ENCODE measurements at regions not wholly inside any gene's neighbourhood (a gene's known extent, or its start where the extent isn't known, plus 50 kb on each side); places are given as distances from the start of the nearest gene placed in this dataset.

GRCh38 chr1:175841738-175842187 lies 98.4 kb upstream of the TNR start:
- no peak overlapping the region for H3K27ac ChIP-seq (ENCODE audit: low read depth in 1 of 2, low read length in 1 of 2)
- no peaks in the 10 kb centered on the region for H3K36me3 ChIP-seq (ENCODE audit: control insufficient read depth in 2 of 2, insufficient read depth in 2 of 2, low read length in 1 of 2)
- no peaks in the 10 kb centered on the region for H3K27me3 ChIP-seq (ENCODE audit: control insufficient read depth in 2 of 2, insufficient read depth in 1 of 2, low read length in 1 of 2)
- H3K4me3 ChIP-seq (ENCODE audit: low read length in 2 of 2) = no peak overlapping the region
- no peaks in the 10 kb centered on the region for H3K4me1 ChIP-seq (ENCODE audit: control insufficient read depth in 2 of 2, insufficient read depth in 2 of 2, low read length in 2 of 2)
- no peak for DNase-seq (ENCODE audit: low read depth in 6 of 9, low spot score in 9 of 9)
- 95% methylated on average over 5 of the region's 5 CpGs for WGBS
- H3K9me3 ChIP-seq (ENCODE audit: control insufficient read depth in 2 of 2, insufficient read depth in 1 of 2, low read length in 1 of 2) = no peaks in the 10 kb centered on the region

- 67% methylated on average over 5 of the region's 5 CpGs for WGBS
- Histone ChIP-seq H3K4me3 (ENCODE audit: low read length in 2 of 2) (no peak overlapping the region), H3K36me3 (ENCODE audit: control insufficient read depth in 2 of 2, insufficient read depth in 2 of 2, low read length in 1 of 2) (no peaks in the 10 kb centered on the region), H3K27me3 (ENCODE audit: control insufficient read depth in 2 of 2, insufficient read depth in 1 of 2, low read length in 1 of 2) (no peaks in the 10 kb centered on the region), H3K9me3 (ENCODE audit: control insufficient read depth in 2 of 2, insufficient read depth in 1 of 2, low read length in 1 of 2) (no peaks in the 10 kb centered on the region), H3K4me1 (ENCODE audit: control insufficient read depth in 2 of 2, insufficient read depth in 2 of 2, low read length in 2 of 2) (no peaks in the 10 kb centered on the region), H3K27ac (ENCODE audit: low read depth in 1 of 2, low read length in 1 of 2) (no peak overlapping the region)
- no peak for DNase-seq (ENCODE audit: low read depth in 6 of 9, low spot score in 9 of 9)
Observed at GRCh38 chr1:175840787-175841186, 97.4 kb upstream of the TNR start.

GRCh38 chr1:175839779-175840669 lies 96.6 kb upstream of the TNR start:
- no peak overlapping the region for H3K4me3 ChIP-seq (ENCODE audit: low read length in 2 of 2)

GRCh38 chr1:175834597-175834996 lies 91.2 kb upstream of the TNR start:
- 93% methylated on average over 1 of the region's 1 CpG for WGBS
- no peaks in the 10 kb centered on the region for H3K9me3 ChIP-seq (ENCODE audit: control insufficient read depth in 2 of 2, insufficient read depth in 1 of 2, low read length in 1 of 2)

More at GRCh38 chr1:175839779-175840669, 96.6 kb upstream of the TNR start:
- Histone ChIP-seq H3K4me1 (ENCODE audit: control insufficient read depth in 2 of 2, insufficient read depth in 2 of 2, low read length in 2 of 2) (no peaks in the 10 kb centered on the region), H3K9me3 (ENCODE audit: control insufficient read depth in 2 of 2, insufficient read depth in 1 of 2, low read length in 1 of 2) (no peaks in the 10 kb centered on the region), H3K36me3 (ENCODE audit: control insufficient read depth in 2 of 2, insufficient read depth in 2 of 2, low read length in 1 of 2) (no peaks in the 10 kb centered on the region), H3K27me3 (ENCODE audit: control insufficient read depth in 2 of 2, insufficient read depth in 1 of 2, low read length in 1 of 2) (no peaks in the 10 kb centered on the region), H3K27ac (ENCODE audit: low read depth in 1 of 2, low read length in 1 of 2) (no peak overlapping the region)
- 64% methylated on average over 9 of the region's 9 CpGs for WGBS
- DNase-seq (ENCODE audit: low read depth in 6 of 9, low spot score in 9 of 9) = no peak

GRCh38 chr1:175833951-175834350 lies 90.6 kb upstream of the TNR start:
- no peak for DNase-seq (ENCODE audit: low read depth in 6 of 9, low spot score in 9 of 9)

More at GRCh38 chr1:175834597-175834996, 91.2 kb upstream of the TNR start:
- no peak overlapping the region for H3K4me3 ChIP-seq (ENCODE audit: low read length in 2 of 2)
- no peak for DNase-seq (ENCODE audit: low read depth in 6 of 9, low spot score in 9 of 9)
- no peaks in the 10 kb centered on the region for H3K4me1 ChIP-seq (ENCODE audit: control insufficient read depth in 2 of 2, insufficient read depth in 2 of 2, low read length in 2 of 2)
- no peaks in the 10 kb centered on the region for H3K36me3 ChIP-seq (ENCODE audit: control insufficient read depth in 2 of 2, insufficient read depth in 2 of 2, low read length in 1 of 2)
- no peaks in the 10 kb centered on the region for H3K27me3 ChIP-seq (ENCODE audit: control insufficient read depth in 2 of 2, insufficient read depth in 1 of 2, low read length in 1 of 2)
- no peak overlapping the region for H3K27ac ChIP-seq (ENCODE audit: low read depth in 1 of 2, low read length in 1 of 2)

GRCh38 chr1:175833502-175833901 lies 90.1 kb upstream of the TNR start:
- Histone ChIP-seq H3K27me3 (ENCODE audit: control insufficient read depth in 2 of 2, insufficient read depth in 1 of 2, low read length in 1 of 2) (no peaks in the 10 kb centered on the region), H3K4me1 (ENCODE audit: control insufficient read depth in 2 of 2, insufficient read depth in 2 of 2, low read length in 2 of 2) (no peaks in the 10 kb centered on the region), H3K36me3 (ENCODE audit: control insufficient read depth in 2 of 2, insufficient read depth in 2 of 2, low read length in 1 of 2) (no peaks in the 10 kb centered on the region), H3K27ac (ENCODE audit: low read depth in 1 of 2, low read length in 1 of 2) (no peak overlapping the region), H3K9me3 (ENCODE audit: control insufficient read depth in 2 of 2, insufficient read depth in 1 of 2, low read length in 1 of 2) (no peaks in the 10 kb centered on the region), H3K4me3 (ENCODE audit: low read length in 2 of 2) (no peak overlapping the region)
- WGBS = 16% methylated on average over 2 of the region's 2 CpGs
- no peak for DNase-seq (ENCODE audit: low read depth in 6 of 9, low spot score in 9 of 9)

More at GRCh38 chr1:175833951-175834350, 90.6 kb upstream of the TNR start:
- no peak overlapping the region for H3K4me3 ChIP-seq (ENCODE audit: low read length in 2 of 2)
- WGBS = 89% methylated on average over 3 of the region's 3 CpGs
- H3K36me3 ChIP-seq (ENCODE audit: control insufficient read depth in 2 of 2, insufficient read depth in 2 of 2, low read length in 1 of 2) = no peaks in the 10 kb centered on the region
- H3K27ac ChIP-seq (ENCODE audit: low read depth in 1 of 2, low read length in 1 of 2) = no peak overlapping the region
- no peaks in the 10 kb centered on the region for H3K9me3 ChIP-seq (ENCODE audit: control insufficient read depth in 2 of 2, insufficient read depth in 1 of 2, low read length in 1 of 2)
- H3K4me1 ChIP-seq (ENCODE audit: control insufficient read depth in 2 of 2, insufficient read depth in 2 of 2, low read length in 2 of 2) = no peaks in the 10 kb centered on the region
- no peaks in the 10 kb centered on the region for H3K27me3 ChIP-seq (ENCODE audit: control insufficient read depth in 2 of 2, insufficient read depth in 1 of 2, low read length in 1 of 2)

- H3K27me3 ChIP-seq (ENCODE audit: control insufficient read depth in 2 of 2, insufficient read depth in 1 of 2, low read length in 1 of 2) = no peaks in the 10 kb centered on the region
Observed at GRCh38 chr1:175830500-175830899, 87.1 kb upstream of the TNR start.

GRCh38 chr1:175829845-175830244 lies 86.5 kb upstream of the TNR start:
- no peaks in the 10 kb centered on the region for H3K36me3 ChIP-seq (ENCODE audit: control insufficient read depth in 2 of 2, insufficient read depth in 2 of 2, low read length in 1 of 2)
- WGBS = 98% methylated on average over 1 of the region's 1 CpG
- H3K4me1 ChIP-seq (ENCODE audit: control insufficient read depth in 2 of 2, insufficient read depth in 2 of 2, low read length in 2 of 2) = no peaks in the 10 kb centered on the region
- no peaks in the 10 kb centered on the region for H3K9me3 ChIP-seq (ENCODE audit: control insufficient read depth in 2 of 2, insufficient read depth in 1 of 2, low read length in 1 of 2)
- no peak overlapping the region for H3K27ac ChIP-seq (ENCODE audit: low read depth in 1 of 2, low read length in 1 of 2)
- no peak overlapping the region for H3K4me3 ChIP-seq (ENCODE audit: low read length in 2 of 2)
- H3K27me3 ChIP-seq (ENCODE audit: control insufficient read depth in 2 of 2, insufficient read depth in 1 of 2, low read length in 1 of 2) = no peaks in the 10 kb centered on the region
- no peak for DNase-seq (ENCODE audit: low read depth in 6 of 9, low spot score in 9 of 9)

More at GRCh38 chr1:175830500-175830899, 87.1 kb upstream of the TNR start:
- Histone ChIP-seq H3K27ac (ENCODE audit: low read depth in 1 of 2, low read length in 1 of 2) (no peak overlapping the region), H3K9me3 (ENCODE audit: control insufficient read depth in 2 of 2, insufficient read depth in 1 of 2, low read length in 1 of 2) (no peaks in the 10 kb centered on the region), H3K36me3 (ENCODE audit: control insufficient read depth in 2 of 2, insufficient read depth in 2 of 2, low read length in 1 of 2) (no peaks in the 10 kb centered on the region), H3K4me1 (ENCODE audit: control insufficient read depth in 2 of 2, insufficient read depth in 2 of 2, low read length in 2 of 2) (no peaks in the 10 kb centered on the region), H3K4me3 (ENCODE audit: low read length in 2 of 2) (no peak overlapping the region)
- DNase-seq (ENCODE audit: low read depth in 6 of 9, low spot score in 9 of 9) = no peak

GRCh38 chr1:175826705-175827104 lies 83.3 kb upstream of the TNR start:
- H3K36me3 ChIP-seq (ENCODE audit: control insufficient read depth in 2 of 2, insufficient read depth in 2 of 2, low read length in 1 of 2) = no peaks in the 10 kb centered on the region
- H3K4me3 ChIP-seq (ENCODE audit: low read length in 2 of 2) = no peak overlapping the region
- DNase-seq (ENCODE audit: low read depth in 6 of 9, low spot score in 9 of 9) = no peak
- no peaks in the 10 kb centered on the region for H3K4me1 ChIP-seq (ENCODE audit: control insufficient read depth in 2 of 2, insufficient read depth in 2 of 2, low read length in 2 of 2)
- no peaks in the 10 kb centered on the region for H3K27me3 ChIP-seq (ENCODE audit: control insufficient read depth in 2 of 2, insufficient read depth in 1 of 2, low read length in 1 of 2)
- WGBS = 64% methylated on average over 2 of the region's 2 CpGs
- no peak overlapping the region for H3K27ac ChIP-seq (ENCODE audit: low read depth in 1 of 2, low read length in 1 of 2)
- H3K9me3 ChIP-seq (ENCODE audit: control insufficient read depth in 2 of 2, insufficient read depth in 1 of 2, low read length in 1 of 2) = no peaks in the 10 kb centered on the region
